ENCODE measurements at regions not wholly inside any gene's neighbourhood (a gene's known extent, or its start where the extent isn't known, plus 50 kb on each side); places are given as distances from the start of the nearest gene placed in this dataset.
A peak's percentile ranks its signal among the peaks of the same experiment; 100 is the strongest.

GRCh38 chr9:115614326-115614999 is 496.5 kb upstream of the TNC start:
- Histone ChIP-seq H3K36me3 (ENCODE audit: control insufficient read depth, insufficient read depth, low read length) (no peaks in the 10 kb centered on the region), H3K4me3 (ENCODE audit: low read depth, low read length) (no peak overlapping the region), H3K27me3 (ENCODE audit: control insufficient read depth, insufficient read depth, low read length) (no peaks in the 10 kb centered on the region)
- POLR2A ChIA-PET, result no interaction called here
- CTCF ChIA-PET, result interaction anchor here (0.7 to 2.1 kb wide), 3 partner anchors 9 to 54 kb away, joined by 3 to 6 read pairs (median 4); no protein-coding TSS in a partner anchor
- TF ChIP-seq CTCF (IDR thresholded peaks at IDR 0.05; ENCODE audit: insufficient read depth, low read depth, low read length), result no peak
- DNase-seq (ENCODE audit: low read depth), result no peak

- no peak overlapping the region for H3K4me3 ChIP-seq (ENCODE audit: low read depth, low read length)
- TF ChIP-seq CTCF (IDR thresholded peaks at IDR 0.05; ENCODE audit: insufficient read depth, low read depth, low read length), result no peak
- DNase-seq (ENCODE audit: low read depth), result no peak
- no peaks in the 10 kb centered on the region for H3K36me3 ChIP-seq (ENCODE audit: control insufficient read depth, insufficient read depth, low read length)
- ChIA-PET CTCF (interaction anchor here (0.7 to 2.1 kb wide), 5 partner anchors 9 to 53 kb away, joined by 3 to 6 read pairs (median 4); no protein-coding TSS in a partner anchor), POLR2A (no interaction called here)
- no peaks in the 10 kb centered on the region for H3K27me3 ChIP-seq (ENCODE audit: control insufficient read depth, insufficient read depth, low read length)
Measured at GRCh38 chr9:115615000-115615401, 497.0 kb upstream of the TNC start.

- H3K36me3 ChIP-seq (ENCODE audit: control insufficient read depth, insufficient read depth, low read length), result no peaks in the 10 kb centered on the region
- POLR2A ChIA-PET, result no interaction called here
- TF ChIP-seq CTCF (IDR thresholded peaks at IDR 0.05; ENCODE audit: insufficient read depth, low read depth, low read length), result no peak
- no peaks in the 10 kb centered on the region for H3K27me3 ChIP-seq (ENCODE audit: control insufficient read depth, insufficient read depth, low read length)
- CTCF ChIA-PET, result interaction anchor here (1.0 to 1.7 kb wide), 5 partner anchors 10 to 35 kb away, joined by 3 to 8 read pairs (median 6); no protein-coding TSS in a partner anchor
- no peak overlapping the region for H3K4me3 ChIP-seq (ENCODE audit: low read depth, low read length)
- DNase-seq (ENCODE audit: low read depth), result peak; percentile 92
Measured at GRCh38 chr9:115615821-115616665, 498.1 kb upstream of the TNC start.

- ChIA-PET POLR2A (no interaction called here), CTCF (interaction anchor here (1.2 to 1.7 kb wide), 2 partner anchors 23 to 34 kb away, joined by 5 to 8 read pairs; no protein-coding TSS in a partner anchor)
- no peak for DNase-seq (ENCODE audit: low read depth)
- Histone ChIP-seq H3K4me3 (ENCODE audit: low read depth, low read length) (no peak overlapping the region), H3K27me3 (ENCODE audit: control insufficient read depth, insufficient read depth, low read length) (no peaks in the 10 kb centered on the region), H3K36me3 (ENCODE audit: control insufficient read depth, insufficient read depth, low read length) (no peaks in the 10 kb centered on the region)
- no peak for TF ChIP-seq CTCF (IDR thresholded peaks at IDR 0.05; ENCODE audit: insufficient read depth, low read depth, low read length)
Measured at GRCh38 chr9:115616666-115617239, 498.8 kb upstream of the TNC start.

GRCh38 chr9:115625251-115625650 is 507.3 kb upstream of the TNC start:
- CTCF ChIA-PET, result interaction anchor here (0.8 to 1.9 kb wide), 3 partner anchors 16 to 48 kb away, joined by 3 to 6 read pairs (median 3); no protein-coding TSS in a partner anchor
- POLR2A ChIA-PET, result no interaction called here

More at GRCh38 chr9:115625251-115625650, 507.3 kb upstream of the TNC start:
- no peak for TF ChIP-seq CTCF (IDR thresholded peaks at IDR 0.05; ENCODE audit: insufficient read depth, low read depth, low read length)
- no peak for DNase-seq (ENCODE audit: low read depth)
- H3K36me3 ChIP-seq (ENCODE audit: control insufficient read depth, insufficient read depth, low read length), result no peaks in the 10 kb centered on the region
- H3K4me3 ChIP-seq (ENCODE audit: low read depth, low read length), result no peak overlapping the region
- no peaks in the 10 kb centered on the region for H3K27me3 ChIP-seq (ENCODE audit: control insufficient read depth, insufficient read depth, low read length)
